Ishikawa (cell line): ENCODE measurements at regions not wholly inside any gene's neighbourhood (a gene's known extent, or its start where the extent isn't known, plus 50 kb on each side); places are given as distances from the start of the nearest gene placed in this dataset.

Source experiments
- CEBPB ChIP-seq: IDR thresholded peaks from 2 replicates; pipeline ENCODE4 v1.6.1; 2012
- CREB1 ChIP-seq: IDR thresholded peaks from 2 replicates; pipeline ENCODE4 v1.6.1; 2012; ENCODE audit warnings: low read depth
- EGR1 ChIP-seq: IDR thresholded peaks from 2 replicates; pipeline ENCODE4 v1.6.1; 2012
- EP300 ChIP-seq: IDR thresholded peaks from 2 replicates; pipeline ENCODE4 v1.6.1; 2012; ENCODE audit warnings: borderline replicate concordance
- FOXM1 ChIP-seq: IDR thresholded peaks from 2 replicates; pipeline ENCODE4 v1.6.1; 2012; ENCODE audit warnings: low read depth, borderline replicate concordance
- MAX ChIP-seq: IDR thresholded peaks from 2 replicates; pipeline ENCODE4 v1.6.1; 2012
- NFIC ChIP-seq: IDR thresholded peaks from 2 replicates; pipeline ENCODE4 v1.6.1; 2012
- RAD21 ChIP-seq: IDR thresholded peaks from 2 replicates; pipeline ENCODE4 v1.6.1; 2012; ENCODE audit warnings: low read depth
- REST ChIP-seq: IDR thresholded peaks from 2 replicates; pipeline ENCODE4 v1.6.1; 2012; ENCODE audit warnings: low read depth, mild to moderate bottlenecking
- TAF1 ChIP-seq: IDR thresholded peaks from 2 replicates; pipeline ENCODE4 v1.6.1; 2012; ENCODE audit warnings: low read depth, mild to moderate bottlenecking
- TCF12 ChIP-seq: IDR thresholded peaks from 2 replicates; pipeline ENCODE4 v1.6.1; 2012; ENCODE audit warnings: low read depth
- YY1 ChIP-seq: IDR thresholded peaks from 2 replicates; pipeline ENCODE4 v1.6.1; 2012; ENCODE audit warnings: low read depth
- TF ChIP-seq, protein P1 (sequence below): IDR thresholded peaks from 2 replicates; pipeline ENCODE4 v1.6.1; 2012

DNA sequence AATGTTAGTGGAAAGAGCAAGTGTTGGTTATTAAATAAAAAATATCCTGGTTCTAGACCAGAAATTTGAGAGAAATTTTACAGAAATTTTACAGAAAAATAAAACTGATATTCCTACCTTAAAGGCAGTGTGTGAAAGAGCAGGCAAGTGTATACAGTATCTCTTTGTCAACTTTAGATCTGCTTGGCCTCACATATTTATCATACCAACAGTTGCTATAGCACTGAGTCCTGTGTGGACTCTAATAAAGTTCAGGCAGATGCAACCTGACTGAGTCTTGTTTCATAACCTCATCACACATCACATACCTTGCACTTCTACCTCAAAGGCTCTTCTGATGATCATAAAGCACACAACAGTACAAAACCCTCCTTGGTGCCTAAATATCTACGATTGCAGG lies 552.4 kb upstream of the PCDH15 start:
- TF ChIP-seq CEBPB = no peak
- TF ChIP-seq EP300 = no peak
- no peak for TF ChIP-seq NFIC
- TF ChIP-seq FOXM1 = no peak
- TF ChIP-seq RAD21 = no peak
- no peak for TF ChIP-seq MAX
- TF ChIP-seq REST = no peak
- no peak for TF ChIP-seq EGR1
- no peak for TF ChIP-seq CREB1
- TF ChIP-seq, protein P1, sequence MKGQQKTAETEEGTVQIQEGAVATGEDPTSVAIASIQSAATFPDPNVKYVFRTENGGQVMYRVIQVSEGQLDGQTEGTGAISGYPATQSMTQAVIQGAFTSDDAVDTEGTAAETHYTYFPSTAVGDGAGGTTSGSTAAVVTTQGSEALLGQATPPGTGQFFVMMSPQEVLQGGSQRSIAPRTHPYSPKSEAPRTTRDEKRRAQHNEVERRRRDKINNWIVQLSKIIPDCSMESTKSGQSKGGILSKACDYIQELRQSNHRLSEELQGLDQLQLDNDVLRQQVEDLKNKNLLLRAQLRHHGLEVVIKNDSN = no peak
- no peak for TF ChIP-seq YY1
- TF ChIP-seq TCF12 = no peak
- no peak for TF ChIP-seq TAF1
